WERI-Rb-1 (cell line): ENCODE measurements at regions not wholly inside any gene's neighbourhood (a gene's known extent, or its start where the extent isn't known, plus 50 kb on each side); places are given as distances from the start of the nearest gene placed in this dataset.

Experiments
- DNase-seq: peaks from one replicate; pipeline ENCODE4 v3.0.0-alpha.2; 2020
- H3K27ac ChIP-seq: fragments of 250-450 bp; sonication (Bioruptor Pico); 2 replicates; pipeline ENCODE4 v1.5.1; 2020; ENCODE audit warnings: mild to moderate bottlenecking, moderate library complexity
- H3K27me3 ChIP-seq: fragments of 250-450 bp; sonication (Bioruptor Pico); 2 replicates; pipeline ENCODE4 v1.5.1; 2021; ENCODE audit warnings: mild to moderate bottlenecking, low read depth, moderate library complexity; ENCODE audit not compliant: insufficient read depth, severe bottlenecking
- H3K36me3 ChIP-seq: fragments of 250-450 bp; sonication (Bioruptor Pico); 2 replicates; pipeline ENCODE4 v1.5.1; 2020; ENCODE audit warnings: mild to moderate bottlenecking, moderate library complexity
- H3K4me3 ChIP-seq: 2 replicates; pipeline ENCODE4 v1.5.1; 2011; ENCODE audit warnings: low read depth, mild to moderate bottlenecking, control low read depth, low read length
- H3K9me3 ChIP-seq: fragments of 250-450 bp; sonication (Bioruptor Pico); 2 replicates; pipeline ENCODE4 v1.5.1; 2021; ENCODE audit warnings: mild to moderate bottlenecking, moderate library complexity; ENCODE audit not compliant: severe bottlenecking
- CTCF ChIP-seq: IDR thresholded peaks from 2 replicates; pipeline ENCODE4 v1.5.1; 2011; ENCODE audit warnings: low read depth, mild to moderate bottlenecking, control low read depth, inconsistent platforms, low read length

GRCh38 chr15:96960711-96961480, 630.4 kb downstream of the NR2F2 start:
- no peak for TF ChIP-seq CTCF
- no peak overlapping the region for H3K4me3 ChIP-seq
- no peak for DNase-seq

GRCh38 chr15:96966554-96966953, 636.1 kb downstream of the NR2F2 start:
- no peak for TF ChIP-seq CTCF
- Histone ChIP-seq H3K27me3 (peaks cover 52% of the 10 kb centered on the region), H3K27ac (no peak overlapping the region), H3K4me3 (no peak overlapping the region), H3K9me3 (no peaks in the 10 kb centered on the region), H3K36me3 (no peaks in the 10 kb centered on the region)
- DNase-seq = no peak

More at GRCh38 chr15:96960711-96961480, 630.4 kb downstream of the NR2F2 start:
- peaks cover 49% of the 10 kb centered on the region for H3K27me3 ChIP-seq
- no peak overlapping the region for H3K27ac ChIP-seq
- no peaks in the 10 kb centered on the region for H3K36me3 ChIP-seq
- H3K9me3 ChIP-seq = no peaks in the 10 kb centered on the region

- no peak for TF ChIP-seq CTCF
Measured at GRCh38 chr15:96969732-96970710, 639.5 kb downstream of the NR2F2 start.

GRCh38 chr15:96972201-96972600, 641.7 kb downstream of the NR2F2 start:
- H3K36me3 ChIP-seq = no peaks in the 10 kb centered on the region
- no peak for TF ChIP-seq CTCF
- H3K9me3 ChIP-seq = no peaks in the 10 kb centered on the region
- no peak for DNase-seq
- H3K27ac ChIP-seq = no peak overlapping the region
- H3K27me3 ChIP-seq = peaks cover 33% of the 10 kb centered on the region
- H3K4me3 ChIP-seq = no peak overlapping the region

More at GRCh38 chr15:96969732-96970710, 639.5 kb downstream of the NR2F2 start:
- H3K4me3 ChIP-seq = no peak overlapping the region
- no peaks in the 10 kb centered on the region for H3K36me3 ChIP-seq
- peaks cover 50% of the 10 kb centered on the region for H3K27me3 ChIP-seq
- no peak overlapping the region for H3K27ac ChIP-seq
- H3K9me3 ChIP-seq = no peaks in the 10 kb centered on the region
- no peak for DNase-seq

GRCh38 chr15:96974761-96975160, 644.3 kb downstream of the NR2F2 start:
- no peak for DNase-seq
- Histone ChIP-seq H3K4me3 (no peak overlapping the region), H3K27me3 (peaks cover 25% of the 10 kb centered on the region), H3K9me3 (no peaks in the 10 kb centered on the region), H3K36me3 (no peaks in the 10 kb centered on the region), H3K27ac (no peak overlapping the region)
- TF ChIP-seq CTCF = no peak
